ENCODE measurements at regions not wholly inside any gene's neighbourhood (a gene's known extent, or its start where the extent isn't known, plus 50 kb on each side); places are given as distances from the start of the nearest gene placed in this dataset.

GRCh38 chr3:67854663-67855062 lies 200.3 kb upstream of the SUCLG2 start:
- Mint-ChIP-seq H3K27ac (no peak overlapping the region), H3K36me3 (ENCODE audit: low read depth) (no peaks in the 10 kb centered on the region), H3K4me3 (no peak overlapping the region), H3K9me3 (peaks cover 2% of the 10 kb centered on the region), H3K4me1 (no peaks in the 10 kb centered on the region), H3K27me3 (no peaks in the 10 kb centered on the region)
- no peak for TF ChIP-seq CTCF (IDR thresholded peaks at IDR 0.05)
- ChIA-PET CTCF (no interaction called here), POLR2A (no interaction called here)
- intact Hi-C loops (cut with micrococcal nuclease) = no loop called here
- ATAC-seq (ENCODE audit: low read depth) (no peak), DNase-seq (no peak)

- DNase-seq (no peak), ATAC-seq (ENCODE audit: low read depth) (no peak)
- ChIA-PET POLR2A (no interaction called here), CTCF (no interaction called here)
- Mint-ChIP-seq H3K4me3 (no peak overlapping the region), H3K27ac (no peak overlapping the region), H3K9me3 (no peaks in the 10 kb centered on the region), H3K36me3 (ENCODE audit: low read depth) (no peaks in the 10 kb centered on the region), H3K4me1 (no peaks in the 10 kb centered on the region), H3K27me3 (no peaks in the 10 kb centered on the region)
- no peak for TF ChIP-seq CTCF (IDR thresholded peaks at IDR 0.05)
- intact Hi-C loops (cut with micrococcal nuclease) = no loop called here
These were observed 199.1 kb upstream of the SUCLG2 start for GRCh38 chr3:67853520-67853919.

- H3K27ac Mint-ChIP-seq = no peak overlapping the region
- TF ChIP-seq CTCF (IDR thresholded peaks at IDR 0.05) = no peak
- H3K4me1 Mint-ChIP-seq = no peaks in the 10 kb centered on the region
- intact Hi-C loops (cut with micrococcal nuclease) = no loop called here
- CTCF ChIA-PET = no interaction called here
- ATAC-seq (ENCODE audit: low read depth) (no peak), DNase-seq (no peak)
- H3K4me3 Mint-ChIP-seq = no peak overlapping the region
- H3K9me3 Mint-ChIP-seq = no peaks in the 10 kb centered on the region
- H3K36me3 Mint-ChIP-seq (ENCODE audit: low read depth) = no peaks in the 10 kb centered on the region
- POLR2A ChIA-PET = no interaction called here
- peaks cover 4% of the 10 kb centered on the region for H3K27me3 Mint-ChIP-seq
These were observed 193.9 kb upstream of the SUCLG2 start for GRCh38 chr3:67848299-67848698.

- Mint-ChIP-seq H3K27ac (no peak overlapping the region), H3K27me3 (peaks cover 4% of the 10 kb centered on the region), H3K9me3 (no peaks in the 10 kb centered on the region), H3K4me1 (no peaks in the 10 kb centered on the region), H3K4me3 (no peak overlapping the region), H3K36me3 (ENCODE audit: low read depth) (no peaks in the 10 kb centered on the region)
- CTCF ChIA-PET = no interaction called here
- no peak for TF ChIP-seq CTCF (IDR thresholded peaks at IDR 0.05)
- ATAC-seq (ENCODE audit: low read depth) (no peak), DNase-seq (no peak)
- POLR2A ChIA-PET = no interaction called here
- intact Hi-C loops (cut with micrococcal nuclease) = no loop called here
These were observed 191.8 kb upstream of the SUCLG2 start for GRCh38 chr3:67846166-67846565.

- Mint-ChIP-seq H3K36me3 (ENCODE audit: low read depth) (no peaks in the 10 kb centered on the region), H3K27ac (no peak overlapping the region), H3K27me3 (peaks cover 5% of the 10 kb centered on the region), H3K4me3 (no peak overlapping the region), H3K4me1 (no peaks in the 10 kb centered on the region), H3K9me3 (peaks cover 17% of the 10 kb centered on the region)
- POLR2A ChIA-PET = no interaction called here
- no peak for ATAC-seq (ENCODE audit: low read depth)
- no peak for TF ChIP-seq CTCF (IDR thresholded peaks at IDR 0.05)
- CTCF ChIA-PET = no interaction called here
- intact Hi-C loops (cut with micrococcal nuclease) = no loop called here
- DNase-seq = no peak
These were observed 178.4 kb upstream of the SUCLG2 start for GRCh38 chr3:67832817-67833216.
